ENCODE measurements at regions not wholly inside any gene's neighbourhood (a gene's known extent, or its start where the extent isn't known, plus 50 kb on each side); places are given as distances from the start of the nearest gene placed in this dataset.

- no peaks in the 10 kb centered on the region for H3K4me1 ChIP-seq (ENCODE audit: control insufficient read depth, low read length)
- no peaks in the 10 kb centered on the region for H3K79me2 ChIP-seq (ENCODE audit: control insufficient read depth, low read length)
- no peaks in the 10 kb centered on the region for H3K27me3 ChIP-seq (ENCODE audit: control insufficient read depth, low read length)
- no peaks in the 10 kb centered on the region for H3K9me3 ChIP-seq (ENCODE audit: control insufficient read depth, insufficient read depth, low read length)
- H3K9me2 ChIP-seq (replicated peaks; ENCODE audit: control insufficient read depth, low read length): no peaks in the 10 kb centered on the region
- H4K20me1 ChIP-seq (ENCODE audit: control insufficient read depth, insufficient read depth, low read depth, low read length): no peaks in the 10 kb centered on the region
- H3K27ac ChIP-seq (ENCODE audit: low read depth, low read length): no peak overlapping the region
- H3F3A ChIP-seq (ENCODE audit: control insufficient read depth, insufficient read depth): no peaks in the 10 kb centered on the region
- H3K36me3 ChIP-seq (ENCODE audit: control insufficient read depth, low read length): no peaks in the 10 kb centered on the region
- no peak overlapping the region for H3K4me3 ChIP-seq (ENCODE audit: low read length)
- no peak overlapping the region for H3K4me2 ChIP-seq (ENCODE audit: low read length)
- no peak for TF ChIP-seq CTCF (IDR thresholded peaks at IDR 0.05; ENCODE audit: low read depth, low read length, poor library complexity, severe bottlenecking)
- no peak for TF ChIP-seq EZH2phosphoT487 (IDR thresholded peaks at IDR 0.05; ENCODE audit: borderline replicate concordance, low read length)
Observed at GRCh38 chr5:71945436-71945835, 161.8 kb upstream of the MAP1B start.

- Histone ChIP-seq H3K79me2 (ENCODE audit: control insufficient read depth, low read length) (no peaks in the 10 kb centered on the region), H3K27ac (ENCODE audit: low read depth, low read length) (no peak overlapping the region), H3F3A (ENCODE audit: control insufficient read depth, insufficient read depth) (no peaks in the 10 kb centered on the region), H3K9me2 (replicated peaks; ENCODE audit: control insufficient read depth, low read length) (no peaks in the 10 kb centered on the region), H3K27me3 (ENCODE audit: control insufficient read depth, low read length) (no peaks in the 10 kb centered on the region), H3K4me2 (ENCODE audit: low read length) (no peak overlapping the region), H3K4me1 (ENCODE audit: control insufficient read depth, low read length) (no peaks in the 10 kb centered on the region), H3K4me3 (ENCODE audit: low read length) (no peak overlapping the region), H3K36me3 (ENCODE audit: control insufficient read depth, low read length) (no peaks in the 10 kb centered on the region), H3K9me3 (ENCODE audit: control insufficient read depth, insufficient read depth, low read length) (no peaks in the 10 kb centered on the region), H4K20me1 (ENCODE audit: control insufficient read depth, insufficient read depth, low read depth, low read length) (no peaks in the 10 kb centered on the region)
- TF ChIP-seq CTCF (IDR thresholded peaks at IDR 0.05; ENCODE audit: low read depth, low read length, poor library complexity, severe bottlenecking): no peak
- TF ChIP-seq EZH2phosphoT487 (IDR thresholded peaks at IDR 0.05; ENCODE audit: borderline replicate concordance, low read length): no peak
Observed at GRCh38 chr5:71946343-71947030, 160.8 kb upstream of the MAP1B start.

GRCh38 chr5:71948206-71948605, 159.1 kb upstream of the MAP1B start:
- Histone ChIP-seq H3K9me3 (ENCODE audit: control insufficient read depth, insufficient read depth, low read length) (no peaks in the 10 kb centered on the region), H3K79me2 (ENCODE audit: control insufficient read depth, low read length) (no peaks in the 10 kb centered on the region), H4K20me1 (ENCODE audit: control insufficient read depth, insufficient read depth, low read depth, low read length) (no peaks in the 10 kb centered on the region), H3K36me3 (ENCODE audit: control insufficient read depth, low read length) (no peaks in the 10 kb centered on the region), H3K4me2 (ENCODE audit: low read length) (no peak overlapping the region), H3K4me1 (ENCODE audit: control insufficient read depth, low read length) (no peaks in the 10 kb centered on the region), H3K27me3 (ENCODE audit: control insufficient read depth, low read length) (no peaks in the 10 kb centered on the region), H3K4me3 (ENCODE audit: low read length) (no peak overlapping the region), H3F3A (ENCODE audit: control insufficient read depth, insufficient read depth) (no peaks in the 10 kb centered on the region), H3K27ac (ENCODE audit: low read depth, low read length) (no peak overlapping the region), H3K9me2 (replicated peaks; ENCODE audit: control insufficient read depth, low read length) (no peaks in the 10 kb centered on the region)
- TF ChIP-seq EZH2phosphoT487 (IDR thresholded peaks at IDR 0.05; ENCODE audit: borderline replicate concordance, low read length): no peak
- TF ChIP-seq CTCF (IDR thresholded peaks at IDR 0.05; ENCODE audit: low read depth, low read length, poor library complexity, severe bottlenecking): no peak

All from DOHH2 (cell line).